NT2/D1 (cell line): ENCODE measurements at regions not wholly inside any gene's neighbourhood (a gene's known extent, or its start where the extent isn't known, plus 50 kb on each side); places are given as distances from the start of the nearest gene placed in this dataset.

Source experiments
- DNase-seq: peaks from one replicate; pipeline ENCODE4 v3.0.0-alpha.2; 2011; ENCODE audit warnings: low read depth, low spot score
- H3K27me3 ChIP-seq: 2 replicates; pipeline ENCODE4 v1.6.0; 2011; ENCODE audit warnings: mild to moderate bottlenecking; ENCODE audit not compliant: insufficient read length, insufficient read depth
- H3K36me3 ChIP-seq: 2 replicates; pipeline ENCODE4 v1.6.1; 2011; ENCODE audit warnings: mild to moderate bottlenecking, low read length, mixed read lengths; ENCODE audit not compliant: insufficient read depth, insufficient read length
- H3K4me1 ChIP-seq: 2 replicates; pipeline ENCODE4 v1.5.1; 2011; ENCODE audit not compliant: insufficient read depth, insufficient read length
- H3K4me3 ChIP-seq: 2 replicates; pipeline ENCODE4 v1.5.1; 2011; ENCODE audit warnings: low read depth; ENCODE audit not compliant: insufficient read length
- H3K9ac ChIP-seq: 2 replicates; pipeline ENCODE4 v1.6.0; 2011; ENCODE audit warnings: low read depth; ENCODE audit not compliant: insufficient read length
- H3K9me3 ChIP-seq: 2 replicates; pipeline ENCODE4 v1.5.1; 2011; ENCODE audit warnings: mild to moderate bottlenecking, low read length; ENCODE audit not compliant: insufficient read depth
- SUZ12 ChIP-seq: IDR thresholded peaks from 2 replicates; pipeline ENCODE4 v1.6.1; 2011; ENCODE audit not compliant: insufficient read length, insufficient read depth; ENCODE audit errors: extremely low read depth
- YY1 ChIP-seq: IDR thresholded peaks from 2 replicates; pipeline ENCODE4 v1.6.1; 2011; ENCODE audit not compliant: insufficient read length, insufficient read depth
- ZNF274 ChIP-seq: IDR thresholded peaks from 2 replicates; pipeline ENCODE4 v1.6.1; 2011; ENCODE audit warnings: mild to moderate bottlenecking, low read depth, low read length

DNA sequence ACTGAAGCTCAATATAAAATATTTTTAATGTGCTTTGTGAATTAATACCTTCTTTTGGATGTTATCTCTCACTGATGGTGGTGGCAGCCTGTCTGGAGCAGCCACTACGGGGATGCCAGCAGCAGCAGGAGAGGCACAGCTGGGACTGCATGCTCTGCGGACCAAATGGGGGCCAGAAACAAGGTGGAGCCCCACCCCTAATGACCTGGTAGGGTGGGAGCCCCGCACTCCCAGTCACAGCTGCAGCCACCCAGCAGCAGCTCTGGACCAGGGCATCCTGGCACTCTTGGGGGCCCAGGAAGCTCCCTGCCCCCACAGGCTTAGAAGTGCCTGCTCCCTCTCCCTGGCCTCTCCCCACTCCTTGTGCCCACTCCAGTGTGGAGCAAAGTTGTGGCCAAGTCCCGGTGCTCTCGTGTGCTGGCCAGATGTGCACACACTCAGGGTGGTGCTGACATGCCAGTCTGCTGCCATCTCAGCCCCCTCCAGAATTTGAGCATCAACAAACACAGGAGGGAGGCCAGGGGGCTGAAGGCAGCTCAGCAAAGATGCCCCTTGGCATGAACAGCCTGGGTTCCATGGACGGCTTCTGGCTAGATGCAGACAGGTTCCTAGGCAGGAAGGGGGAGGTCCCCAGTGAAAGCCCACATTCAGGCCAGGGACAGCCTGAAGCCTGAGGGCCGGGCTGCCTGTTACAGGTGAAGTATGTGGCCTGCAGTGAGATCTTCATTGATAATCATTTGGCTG, 696.7 kb upstream of the SLITRK5 start:
- Histone ChIP-seq H3K4me1 (no peaks in the 10 kb centered on the region), H3K9ac (no peak overlapping the region), H3K36me3 (no peaks in the 10 kb centered on the region), H3K27me3 (no peaks in the 10 kb centered on the region), H3K9me3 (no peaks in the 10 kb centered on the region; the same call in 1 of the 2 replicates), H3K4me3 (no peak overlapping the region)
- no peak for DNase-seq
- TF ChIP-seq ZNF274: no peak
- TF ChIP-seq YY1: no peak

DNA sequence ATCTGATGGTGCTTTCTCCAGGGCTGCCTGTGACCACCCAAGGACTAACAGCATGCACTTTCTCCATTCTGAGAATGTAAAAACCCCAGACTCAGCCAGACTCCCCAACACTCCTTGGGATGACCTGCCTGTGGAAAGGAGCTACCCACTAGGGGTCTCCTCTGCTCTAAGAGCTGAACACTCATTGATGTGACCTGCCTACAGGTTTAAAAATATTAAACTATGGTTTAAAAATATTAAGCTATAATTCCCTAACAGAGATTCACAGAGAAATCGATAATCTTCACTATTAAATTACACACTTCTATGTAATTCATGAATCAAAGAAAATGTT, 696.2 kb upstream of the SLITRK5 start:
- no peak for TF ChIP-seq YY1
- no peak for TF ChIP-seq SUZ12
- TF ChIP-seq ZNF274: no peak
- Histone ChIP-seq H3K9ac (no peak overlapping the region), H3K9me3 (no peaks in the 10 kb centered on the region; the same call in 1 of the 2 replicates), H3K27me3 (no peaks in the 10 kb centered on the region), H3K4me3 (no peak overlapping the region), H3K36me3 (no peaks in the 10 kb centered on the region), H3K4me1 (no peaks in the 10 kb centered on the region)
- DNase-seq: no peak

DNA sequence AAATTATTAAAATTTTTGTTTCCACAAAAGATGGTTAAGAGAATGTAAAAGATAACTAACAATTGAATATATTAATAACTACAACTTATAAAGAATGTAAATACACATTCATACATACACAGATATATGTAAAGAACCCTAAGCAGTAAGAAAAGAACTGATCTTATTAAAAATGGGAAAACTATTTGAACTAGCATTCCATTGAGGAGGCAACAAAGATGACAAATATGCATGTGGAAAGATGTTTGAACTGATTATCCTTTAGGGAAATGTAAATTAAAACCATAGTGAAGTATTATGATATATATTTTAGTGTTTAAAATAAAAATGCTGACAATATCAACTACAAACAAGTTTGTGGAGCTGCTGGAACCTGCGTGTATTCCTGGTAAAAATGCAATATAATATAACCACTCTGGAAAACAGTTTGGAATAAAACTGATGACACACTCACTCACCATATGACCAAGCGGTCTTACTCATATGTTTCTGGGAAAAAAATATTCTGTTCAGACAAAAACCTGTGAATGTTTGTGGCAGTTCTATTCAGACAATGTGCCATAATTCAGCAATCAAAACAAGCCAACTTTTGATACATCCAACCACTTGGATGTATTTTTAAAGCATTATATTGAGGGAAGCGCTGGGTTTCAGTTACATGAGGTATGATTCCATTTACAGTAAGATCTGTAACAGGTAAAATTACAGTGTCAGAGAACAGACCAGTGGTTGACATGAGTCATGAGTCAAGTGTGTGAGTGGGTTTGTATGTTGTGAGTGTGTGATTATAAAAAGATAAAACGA, 694.4 kb upstream of the SLITRK5 start:
- DNase-seq: no peak
- Histone ChIP-seq H3K27me3 (no peaks in the 10 kb centered on the region), H3K36me3 (no peaks in the 10 kb centered on the region), H3K9me3 (no peaks in the 10 kb centered on the region; the same call in 1 of the 2 replicates), H3K4me1 (no peaks in the 10 kb centered on the region), H3K4me3 (no peak overlapping the region), H3K9ac (no peak overlapping the region)
- TF ChIP-seq SUZ12 (no peak), YY1 (no peak), ZNF274 (no peak)

DNA sequence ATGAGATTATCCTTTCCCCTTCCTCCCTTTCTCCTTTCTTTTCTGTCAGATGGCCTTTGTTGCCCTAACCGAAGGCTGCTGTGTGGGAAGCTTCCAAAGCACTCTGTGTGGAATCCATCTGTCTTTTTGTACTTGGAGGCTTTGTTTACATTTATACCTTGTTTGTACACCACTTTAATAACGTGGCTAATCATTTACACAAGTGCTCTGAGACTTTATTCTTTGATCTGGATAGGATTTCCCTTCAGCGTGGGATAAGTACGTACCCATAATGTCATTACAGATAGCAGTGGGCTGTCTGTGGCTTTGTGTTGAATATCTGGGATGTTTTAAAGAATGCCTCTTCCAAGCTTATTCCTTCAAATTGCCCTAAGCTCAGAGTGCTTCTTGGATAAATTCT, 684.7 kb upstream of the SLITRK5 start:
- H3K4me1 ChIP-seq: no peaks in the 10 kb centered on the region
- H3K9ac ChIP-seq: no peak overlapping the region
- no peak overlapping the region for H3K4me3 ChIP-seq
- TF ChIP-seq ZNF274: no peak
- TF ChIP-seq YY1: no peak
- TF ChIP-seq SUZ12: no peak
- no peaks in the 10 kb centered on the region for H3K27me3 ChIP-seq
- no peaks in the 10 kb centered on the region for H3K9me3 ChIP-seq
- no peak for DNase-seq
- H3K36me3 ChIP-seq: no peaks in the 10 kb centered on the region

DNA sequence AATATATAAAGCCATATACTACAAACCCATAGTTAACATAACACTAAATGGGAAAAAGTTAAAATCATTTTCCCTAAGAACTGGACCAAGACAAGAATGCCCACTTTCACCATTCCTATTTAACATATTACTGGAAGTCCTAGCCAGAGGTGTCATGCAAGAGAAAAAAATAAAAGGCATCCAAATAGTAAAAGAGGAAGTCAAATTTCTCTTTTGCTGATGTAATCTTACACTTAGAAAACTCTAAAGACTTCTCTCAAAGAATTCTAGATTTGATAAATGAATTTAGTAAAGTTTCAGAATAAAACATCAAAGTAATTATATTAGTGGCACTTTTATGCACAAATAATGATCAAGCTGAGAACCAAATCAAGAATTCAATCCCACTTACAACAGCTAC, 678.9 kb upstream of the SLITRK5 start:
- no peaks in the 10 kb centered on the region for H3K4me1 ChIP-seq
- H3K36me3 ChIP-seq: no peaks in the 10 kb centered on the region
- H3K9ac ChIP-seq: no peak overlapping the region
- no peaks in the 10 kb centered on the region for H3K9me3 ChIP-seq
- TF ChIP-seq SUZ12 (no peak), ZNF274 (no peak), YY1 (no peak)
- no peak for DNase-seq
- H3K27me3 ChIP-seq: no peaks in the 10 kb centered on the region
- H3K4me3 ChIP-seq: no peak overlapping the region

DNA sequence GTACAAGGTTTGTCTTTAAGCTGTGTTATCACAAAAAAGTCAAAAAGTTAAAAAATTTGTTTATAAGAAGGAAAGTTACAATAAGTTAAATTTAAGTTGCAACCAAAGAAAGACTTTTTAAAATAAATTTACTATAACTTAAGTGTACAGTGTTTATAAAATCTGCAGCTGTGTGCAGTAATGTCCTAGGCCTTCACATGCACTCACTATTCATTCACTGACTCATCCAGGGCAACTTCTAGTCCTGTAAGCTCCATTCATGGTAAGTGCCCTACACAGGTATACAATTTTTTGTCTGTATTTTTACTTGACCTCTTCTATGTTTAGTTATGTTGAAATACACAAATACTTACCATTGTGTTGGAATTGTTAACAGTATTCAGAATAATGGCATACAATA, 667.9 kb upstream of the SLITRK5 start:
- no peak for DNase-seq
- H3K9ac ChIP-seq: no peak overlapping the region
- TF ChIP-seq SUZ12: no peak
- TF ChIP-seq ZNF274: no peak
- TF ChIP-seq YY1: no peak
- no peaks in the 10 kb centered on the region for H3K36me3 ChIP-seq
- H3K4me1 ChIP-seq: no peaks in the 10 kb centered on the region
- no peaks in the 10 kb centered on the region for H3K9me3 ChIP-seq
- no peak overlapping the region for H3K4me3 ChIP-seq
- H3K27me3 ChIP-seq: no peaks in the 10 kb centered on the region

DNA sequence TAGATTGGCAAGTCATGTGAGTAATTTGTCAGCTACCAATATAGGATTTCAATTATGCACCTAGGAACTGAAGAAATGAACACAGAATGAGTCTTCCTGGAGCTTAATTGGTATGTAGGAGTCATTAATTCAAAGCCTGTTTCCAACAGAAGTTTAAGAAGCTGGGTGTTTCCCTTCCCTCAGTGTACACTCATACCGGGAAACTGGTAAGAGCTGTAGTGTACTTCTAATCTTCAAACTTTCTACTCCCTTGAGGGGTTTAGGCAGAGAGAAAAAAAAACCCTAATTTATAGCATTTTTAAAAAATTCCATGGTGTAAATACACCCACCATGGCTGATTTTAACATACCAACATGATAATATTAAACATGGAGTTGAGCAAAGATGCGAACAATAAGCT, 665.7 kb upstream of the SLITRK5 start:
- no peaks in the 10 kb centered on the region for H3K36me3 ChIP-seq
- H3K9me3 ChIP-seq: peaks cover 8% of the 10 kb centered on the region
- no peaks in the 10 kb centered on the region for H3K27me3 ChIP-seq
- H3K9ac ChIP-seq: no peak overlapping the region
- no peaks in the 10 kb centered on the region for H3K4me1 ChIP-seq
- no peak for TF ChIP-seq SUZ12
- no peak for TF ChIP-seq YY1
- TF ChIP-seq ZNF274: no peak
- DNase-seq: no peak
- H3K4me3 ChIP-seq: no peak overlapping the region

DNA sequence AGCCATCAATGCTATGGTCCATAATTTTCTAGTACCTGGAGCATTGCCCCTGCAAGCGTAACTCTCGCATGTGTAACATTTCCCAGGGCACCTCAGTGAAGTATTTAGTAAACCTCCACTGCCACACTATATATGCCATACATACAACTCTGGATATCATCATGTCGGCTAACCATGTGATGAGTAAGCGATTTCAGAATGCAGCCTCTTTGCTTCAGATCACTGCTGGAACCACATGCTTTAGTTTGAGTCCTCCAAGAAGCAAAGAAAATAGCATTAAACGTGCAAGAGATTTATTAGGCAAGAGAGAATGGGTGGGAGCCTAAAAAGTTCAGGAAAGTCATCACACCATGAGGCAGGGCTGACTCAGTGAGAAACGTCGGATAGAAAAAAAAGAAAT, 635.6 kb upstream of the SLITRK5 start:
- Histone ChIP-seq H3K4me1 (no peaks in the 10 kb centered on the region), H3K36me3 (no peaks in the 10 kb centered on the region), H3K4me3 (no peak overlapping the region), H3K9me3 (no peaks in the 10 kb centered on the region), H3K27me3 (no peaks in the 10 kb centered on the region), H3K9ac (no peak overlapping the region)
- no peak for TF ChIP-seq SUZ12
- DNase-seq: no peak
